NB4 (cell line): ENCODE measurements at regions not wholly inside any gene's neighbourhood (a gene's known extent, or its start where the extent isn't known, plus 50 kb on each side); places are given as distances from the start of the nearest gene placed in this dataset.

ENCODE experiments used
- CTCF ChIP-seq: IDR thresholded peaks from one replicate; pipeline ENCODE4 v1.5.1; 2012; ENCODE audit warnings: low read depth, low read length
- POLR2A ChIP-seq: IDR thresholded peaks from 2 replicates; pipeline ENCODE4 v1.6.1; 2011; ENCODE audit warnings: mild to moderate bottlenecking; ENCODE audit not compliant: insufficient read length; ENCODE audit errors: extremely low read depth

- TF ChIP-seq CTCF, result no peak
- no peak for TF ChIP-seq POLR2A
Observed at GRCh38 chr5:107204413-107204812, 466.3 kb downstream of the EFNA5 start.
